Uterus (tissue), 3 donors: ENCODE measurements at regions not wholly inside any gene's neighbourhood (a gene's known extent, or its start where the extent isn't known, plus 50 kb on each side); places are given as distances from the start of the nearest gene placed in this dataset.

Experiments
- DNase-seq, 2 donors: peaks; one replicate each; pipeline ENCODE4 v3.0.0-alpha.2; 2019 to 2020
- H3K27ac ChIP-seq, 2 donors: fragments of 200-600 bp; sonication (generic); 1 replicate in 1 of 2; 2 replicates in 1 of 2; pipeline ENCODE4 v1.5.1; 2016 to 2018
- H3K27me3 ChIP-seq, 2 donors: fragments of 200-600 bp; sonication (generic); one replicate each; pipeline ENCODE4 v1.5.1; 2018 to 2019; ENCODE audit warnings: control low read depth in 1 of 2
- H3K36me3 ChIP-seq, 2 donors: fragments of 200-600 bp; sonication (generic); one replicate each; pipeline ENCODE4 v1.5.1; 2019; ENCODE audit warnings: control low read depth in 1 of 2
- H3K4me1 ChIP-seq, 2 donors: fragments of 200-600 bp; sonication (generic); one replicate each; pipeline ENCODE4 v1.5.1; 2018 to 2019; ENCODE audit warnings: control low read depth in 1 of 2
- H3K4me3 ChIP-seq, 2 donors: fragments of 200-600 bp; sonication (generic); 1 replicate in 1 of 2; 2 replicates in 1 of 2; pipeline ENCODE4 v1.5.1; 2018 to 2019; ENCODE audit warnings: mild to moderate bottlenecking in 1 of 2
- H3K9me3 ChIP-seq, 2 donors: fragments of 200-600 bp; sonication (generic); one replicate each; pipeline ENCODE4 v1.5.1; 2019; ENCODE audit warnings: control low read depth in 1 of 2
- CTCF ChIP-seq, 4 experiments: fragments of 200-600 bp in 2 of 4; fragments of 450-650 bp in 2 of 4; sonication (generic) in 2 of 4; IDR thresholded peaks; one replicate each; pipeline ENCODE4 v1.5.1; 2016 to 2019; ENCODE audit warnings: antibody characterized with exemption in 4 of 4, mild to moderate bottlenecking in 2 of 4, moderate library complexity in 1 of 4
- POLR2A ChIP-seq, 2 donors: fragments of 450-650 bp; IDR thresholded peaks; one replicate each; pipeline ENCODE4 v1.6.1; 2016; ENCODE audit warnings: antibody characterized with exemption in 2 of 2, mild to moderate bottlenecking in 1 of 2, moderate library complexity in 1 of 2
- intact Hi-C: fragments of 100-400 bp; cut with DNase I; formaldehyde crosslinking; loops from one replicate; pipeline ENCODE4 v1.15.1; 2023; ENCODE audit warnings: low total_unique reads
- donor health status: DM: yes; HTN: yes; CAD: no.

DNA sequence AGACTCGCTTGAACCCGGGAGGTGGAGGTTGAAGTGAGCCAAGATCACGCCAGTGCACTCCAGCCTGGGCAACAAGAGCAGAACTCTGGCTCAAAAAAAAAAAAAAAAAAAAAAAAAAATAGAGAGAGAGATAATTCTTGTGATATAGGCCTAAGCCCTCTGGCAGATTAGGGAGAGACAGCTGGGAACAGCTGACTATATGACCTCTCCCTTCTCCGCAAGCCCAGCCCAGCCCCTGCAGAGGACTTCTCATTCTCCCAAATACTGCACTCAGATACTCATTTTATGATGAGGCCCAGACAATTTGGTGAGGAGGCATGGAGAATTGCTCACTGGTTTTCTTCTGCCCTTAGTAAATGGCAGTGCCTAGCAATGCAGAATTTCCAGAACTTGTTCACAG lies 262.0 kb downstream of the HAUS1 start:
- Histone ChIP-seq H3K4me1 (no peaks in the 10 kb centered on the region), H3K27ac (no peak overlapping the region), H3K4me3 (no peak overlapping the region), H3K36me3 (no peaks in the 10 kb centered on the region), H3K9me3 (no peaks in the 10 kb centered on the region), H3K27me3 (no peaks in the 10 kb centered on the region)
- TF ChIP-seq CTCF (IDR thresholded peaks at IDR 0.05) (no peak), POLR2A (IDR thresholded peaks at IDR 0.05) (no peak)
- intact Hi-C loops, result no loop called here
- DNase-seq, result no peak

- no peaks in the 10 kb centered on the region for H3K27me3 ChIP-seq
- no peak overlapping the region for H3K27ac ChIP-seq
- H3K4me3 ChIP-seq, result no peak overlapping the region
- no peaks in the 10 kb centered on the region for H3K4me1 ChIP-seq
- TF ChIP-seq POLR2A (IDR thresholded peaks at IDR 0.05), result no peak
- no peak for TF ChIP-seq CTCF (IDR thresholded peaks at IDR 0.05)
- no peaks in the 10 kb centered on the region for H3K36me3 ChIP-seq
- intact Hi-C loops, result no loop called here
- DNase-seq, result no peak
- no peaks in the 10 kb centered on the region for H3K9me3 ChIP-seq
Measured at GRCh38 chr18:46366751-46367376, 262.7 kb downstream of the HAUS1 start.

DNA sequence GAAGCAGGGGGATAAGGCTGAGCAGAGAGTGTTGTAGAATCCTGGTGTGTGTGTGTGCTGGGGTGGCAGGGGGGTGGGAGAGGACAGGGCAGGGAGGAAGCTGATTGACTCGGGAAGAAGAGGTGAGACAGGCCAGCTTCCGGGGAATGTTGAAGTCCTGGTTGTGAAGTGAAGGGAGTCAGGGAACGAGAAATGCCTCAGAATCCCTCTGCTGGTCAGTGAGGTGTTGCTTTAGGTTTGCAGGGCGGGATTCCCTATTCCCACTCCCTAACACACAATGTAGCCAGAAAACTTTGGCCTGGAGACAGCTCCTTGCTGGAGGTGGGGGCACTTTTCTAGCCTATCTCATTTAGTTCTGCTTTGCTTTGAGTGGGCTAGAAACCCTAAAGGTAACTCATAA lies 265.1 kb downstream of the HAUS1 start:
- H3K27ac ChIP-seq, result no peak overlapping the region
- no peaks in the 10 kb centered on the region for H3K36me3 ChIP-seq
- H3K27me3 ChIP-seq, result no peaks in the 10 kb centered on the region
- H3K4me3 ChIP-seq, result no peak overlapping the region
- no peaks in the 10 kb centered on the region for H3K9me3 ChIP-seq
- no peak for DNase-seq
- TF ChIP-seq POLR2A (IDR thresholded peaks at IDR 0.05) (no peak), CTCF (IDR thresholded peaks at IDR 0.05) (no peak)
- intact Hi-C loops, result no loop called here
- H3K4me1 ChIP-seq, result no peaks in the 10 kb centered on the region

DNA sequence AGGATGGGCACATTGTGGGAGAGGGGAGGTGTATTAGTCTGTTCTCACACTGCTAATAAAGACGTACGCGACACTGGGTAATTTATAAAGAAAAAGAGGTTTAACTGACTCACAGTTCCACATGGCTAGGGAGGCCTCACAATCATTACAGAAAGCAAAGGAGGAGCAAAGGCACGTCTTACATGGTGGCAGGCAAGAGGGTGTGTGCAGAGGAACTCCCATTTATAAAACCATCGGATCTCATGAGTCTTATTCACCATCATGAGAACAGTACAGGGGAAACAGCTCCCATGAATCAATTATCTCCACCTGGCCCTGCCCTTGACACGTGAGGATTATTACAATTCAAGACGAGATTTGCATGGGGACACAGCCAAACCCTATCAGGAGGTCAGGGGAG lies 266.7 kb downstream of the HAUS1 start:
- Histone ChIP-seq H3K36me3 (no peaks in the 10 kb centered on the region), H3K9me3 (no peaks in the 10 kb centered on the region), H3K4me3 (no peak overlapping the region), H3K27ac (no peak overlapping the region), H3K4me1 (no peaks in the 10 kb centered on the region), H3K27me3 (no peaks in the 10 kb centered on the region)
- TF ChIP-seq CTCF (IDR thresholded peaks at IDR 0.05) (no peak), POLR2A (IDR thresholded peaks at IDR 0.05) (no peak)
- no peak for DNase-seq
- intact Hi-C loops, result no loop called here

GRCh38 chr18:46372670-46373069 lies 268.5 kb downstream of the HAUS1 start:
- DNase-seq, result no peak
- intact Hi-C loops, result no loop called here
- no peak overlapping the region for H3K4me3 ChIP-seq
- H3K4me1 ChIP-seq, result no peaks in the 10 kb centered on the region
- TF ChIP-seq POLR2A (IDR thresholded peaks at IDR 0.05), result no peak
- no peak for TF ChIP-seq CTCF (IDR thresholded peaks at IDR 0.05)
- H3K9me3 ChIP-seq, result no peaks in the 10 kb centered on the region
- H3K27me3 ChIP-seq, result no peaks in the 10 kb centered on the region
- no peaks in the 10 kb centered on the region for H3K36me3 ChIP-seq
- H3K27ac ChIP-seq, result no peak overlapping the region
